Non-pigmented ciliary epithelial cell (primary cell): ENCODE measurements at regions not wholly inside any gene's neighbourhood (a gene's known extent, or its start where the extent isn't known, plus 50 kb on each side); places are given as distances from the start of the nearest gene placed in this dataset.
"Not testable (repeated sequence)": the region's sequence is repeated elsewhere in the genome, so short reads cannot be mapped to it uniquely, and the experiment has no call there.

Experiments used
- DNase-seq: peaks from one replicate; pipeline ENCODE4 v3.0.0-alpha.2; 2010; ENCODE audit warnings: low read depth

GRCh38 chr18:65282096-65282495, 468.7 kb upstream of the CDH7 start:
- no peak for DNase-seq

DNA sequence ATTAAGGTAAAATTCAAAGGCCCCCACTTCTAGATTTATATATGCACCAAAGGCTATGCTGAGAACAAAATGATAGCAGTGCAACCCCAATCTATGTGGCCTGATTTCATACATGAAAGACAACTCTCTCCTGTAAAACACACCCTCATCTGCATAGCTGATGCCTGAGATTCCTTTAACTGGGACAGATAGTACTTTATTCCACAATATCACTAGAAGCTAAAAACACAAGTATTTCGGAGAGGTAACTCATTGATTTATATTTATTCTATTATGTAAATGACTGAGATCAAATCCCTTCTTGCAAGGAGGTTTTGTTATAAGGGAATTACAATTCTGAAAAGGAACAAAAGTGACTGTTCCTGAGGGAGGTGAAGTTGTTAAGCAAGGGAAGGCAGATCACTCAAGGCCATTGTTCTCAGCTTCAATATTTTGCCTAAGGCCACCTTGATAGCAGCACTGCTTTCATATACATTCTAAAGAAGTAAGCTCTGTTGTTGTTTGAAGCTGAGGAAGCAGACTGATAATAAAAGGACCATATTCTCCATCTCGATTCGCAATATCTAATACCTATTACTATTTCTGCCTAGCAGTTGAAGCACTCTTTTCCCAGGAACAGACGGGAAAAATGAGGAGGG, 471.0 kb upstream of the CDH7 start:
- no peak for DNase-seq

- no peak for DNase-seq
Observed at GRCh38 chr18:65278939-65279667, 471.7 kb upstream of the CDH7 start.

GRCh38 chr18:65269375-65269774, 481.4 kb upstream of the CDH7 start:
- DNase-seq = no peak

- DNase-seq = no peak
Observed at GRCh38 chr18:65265761-65266160, 485.1 kb upstream of the CDH7 start.

DNA sequence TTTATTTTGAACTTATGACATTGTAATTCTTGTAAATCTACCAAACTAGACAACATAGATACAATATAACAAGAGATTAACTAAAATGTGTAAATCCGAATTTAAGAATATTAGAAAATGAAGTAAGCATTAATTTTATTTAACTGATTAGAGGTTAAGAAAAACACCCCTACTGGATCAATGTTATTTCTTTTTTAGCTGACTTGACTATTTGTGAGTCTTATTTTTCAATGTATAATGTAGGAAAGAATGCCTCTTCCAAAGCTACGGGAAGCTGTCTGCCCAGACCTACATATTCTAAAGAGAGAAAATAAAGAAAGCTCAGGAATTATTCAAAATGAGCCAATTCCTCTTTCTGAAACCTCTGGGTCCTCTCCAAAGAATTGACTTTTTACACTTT, 490.8 kb upstream of the CDH7 start:
- DNase-seq = no peak

DNA sequence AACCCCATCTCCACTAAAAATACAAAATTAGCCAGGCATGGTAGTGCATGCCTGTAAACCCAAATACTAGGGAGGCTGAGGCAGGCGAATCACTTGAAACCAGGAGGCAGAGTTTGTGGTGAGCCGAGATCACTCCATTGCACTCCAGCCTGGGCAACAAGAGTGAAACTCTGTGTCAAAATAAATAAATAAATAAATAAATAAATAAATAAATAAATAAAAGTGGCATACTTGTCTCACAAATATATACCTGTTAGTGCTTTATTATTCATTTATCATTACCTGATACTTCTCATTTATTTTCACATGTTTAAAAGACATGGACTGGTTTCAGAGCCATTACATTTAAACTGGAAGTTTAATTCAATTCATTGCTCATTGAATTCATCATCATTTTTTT, 491.4 kb upstream of the CDH7 start:
- DNase-seq = no peak

DNA sequence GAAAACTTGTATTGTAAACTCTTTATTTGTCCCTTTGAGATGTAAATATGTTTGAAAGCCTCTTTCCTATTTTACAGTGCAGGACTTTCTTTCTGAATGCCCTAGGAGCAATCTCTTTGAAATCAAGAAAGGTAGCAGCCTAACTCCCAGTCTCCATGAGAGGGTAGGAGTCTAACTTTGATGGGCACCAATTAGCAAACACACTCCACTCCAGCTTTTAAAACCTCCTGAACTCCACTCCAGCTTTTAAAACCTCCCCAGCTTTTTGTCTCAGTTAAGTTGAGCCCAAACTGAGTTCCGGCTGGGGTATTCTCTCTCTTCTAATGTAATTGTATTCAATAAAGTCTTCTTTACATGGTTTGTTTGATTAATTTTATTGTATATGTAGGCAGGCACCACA, 493.7 kb upstream of the CDH7 start:
- DNase-seq = no peak

DNA sequence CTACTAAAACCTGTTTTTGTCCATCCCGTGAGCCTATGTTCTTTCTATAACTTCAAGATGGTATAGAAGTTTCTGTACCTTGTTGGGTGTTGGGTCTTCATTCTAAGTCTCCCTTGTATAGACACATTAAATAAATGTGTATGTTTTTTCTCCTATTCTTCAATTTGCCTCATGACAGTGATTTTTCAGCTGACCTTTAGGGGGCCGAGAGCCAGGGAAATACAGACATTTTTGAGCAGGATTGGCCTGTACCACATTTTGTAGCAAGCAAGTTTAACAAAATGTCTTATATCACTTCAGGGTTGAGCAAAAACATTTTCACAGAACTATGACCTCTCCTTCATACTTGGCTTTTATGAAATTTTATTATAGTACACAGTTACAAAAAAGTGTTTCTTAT, 495.4 kb upstream of the CDH7 start:
- no peak for DNase-seq

GRCh38 chr18:65239787-65240186, 511.0 kb upstream of the CDH7 start:
- no peak for DNase-seq

DNA sequence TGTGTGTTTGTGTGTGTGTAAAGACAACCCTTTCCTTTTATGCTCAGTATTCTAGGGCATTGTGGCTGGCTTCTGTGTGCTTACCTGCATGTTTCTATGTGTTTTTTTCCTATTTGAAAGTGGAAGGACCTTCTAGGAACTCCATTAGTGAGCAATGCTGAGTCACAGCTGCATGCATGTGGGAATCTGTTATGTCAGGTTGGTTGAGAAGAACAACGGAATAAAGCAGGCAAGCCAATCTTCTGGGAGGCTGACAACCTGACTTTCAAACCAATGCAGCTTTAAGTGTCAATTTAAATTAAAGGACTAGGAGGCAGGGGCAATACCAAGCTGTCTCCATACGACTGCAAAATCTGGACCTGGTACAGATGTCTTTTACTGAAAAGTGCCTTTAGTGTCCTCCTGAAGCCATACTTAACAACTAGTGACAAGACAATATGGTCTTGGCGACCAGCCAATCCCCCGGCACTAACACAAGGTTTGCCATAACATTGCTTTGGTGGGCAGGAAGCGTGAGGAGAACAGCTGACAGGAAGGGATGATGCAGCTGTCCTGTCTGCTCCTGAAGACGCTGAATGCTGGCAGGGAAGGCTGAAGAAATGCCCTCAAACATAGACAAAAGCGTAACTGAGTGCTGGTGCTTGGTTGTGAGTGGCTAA, 514.7 kb upstream of the CDH7 start:
- DNase-seq = peak; percentile 19

- DNase-seq = no peak
Observed at GRCh38 chr18:65230311-65230710, 520.5 kb upstream of the CDH7 start.

DNA sequence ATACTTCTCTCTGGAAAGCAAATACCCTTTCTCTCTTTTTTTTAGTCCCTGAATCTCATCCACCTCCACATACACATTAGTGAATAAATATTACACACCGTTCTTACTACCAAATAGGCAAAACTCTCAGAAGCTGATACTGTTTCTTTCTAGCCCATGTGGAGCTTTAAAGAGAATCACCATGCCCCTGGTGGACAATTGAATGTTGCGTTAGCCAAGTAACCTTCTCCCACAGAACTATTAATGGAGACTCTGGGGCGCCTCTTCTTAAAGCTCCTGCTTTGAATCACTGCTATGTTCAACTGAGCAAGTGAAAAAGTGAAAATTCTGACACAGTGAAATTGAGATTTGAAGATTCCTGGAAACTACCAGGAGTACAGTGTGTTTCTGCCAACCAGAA, 522.8 kb upstream of the CDH7 start:
- no peak for DNase-seq

DNA sequence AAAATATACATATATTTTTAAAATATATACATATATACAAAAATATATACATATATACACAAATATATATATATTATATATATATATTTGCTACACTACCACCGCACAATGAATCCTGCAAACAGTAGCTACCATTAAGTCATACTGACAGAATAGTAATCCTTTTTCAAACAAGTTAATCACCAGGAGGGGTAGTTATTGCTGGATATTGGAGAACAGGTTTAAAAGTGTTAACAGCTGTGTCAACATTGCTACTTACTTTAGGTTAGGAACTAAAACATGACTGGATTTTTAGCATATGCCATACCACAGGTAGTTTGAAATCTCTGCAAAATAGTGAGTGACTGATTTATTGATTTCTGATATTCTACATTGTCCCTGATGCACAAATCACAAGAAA, 529.1 kb upstream of the CDH7 start:
- no peak for DNase-seq

- DNase-seq = no peak
Observed at GRCh38 chr18:65221115-65221514, 529.7 kb upstream of the CDH7 start.

- no peak for DNase-seq
Observed at GRCh38 chr18:65215865-65216466, 534.8 kb upstream of the CDH7 start.

DNA sequence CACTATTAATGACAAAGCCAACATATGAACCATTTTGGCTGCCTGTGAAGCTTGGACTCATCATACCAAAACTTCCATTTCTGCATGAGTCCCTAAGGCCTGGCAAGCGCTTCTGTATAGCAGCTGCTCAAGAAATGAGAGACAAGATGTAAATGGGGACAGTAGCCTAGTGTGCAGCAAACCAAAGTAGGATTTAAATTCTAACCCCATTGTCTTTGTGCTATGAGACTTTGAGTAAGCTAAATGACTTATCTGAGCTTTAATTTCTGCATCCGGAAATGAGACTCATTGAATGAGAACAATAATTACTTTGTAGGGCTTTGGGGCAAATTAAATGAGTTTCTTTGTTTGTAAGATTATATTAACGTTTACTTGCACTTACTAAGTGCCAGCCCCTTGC, 536.4 kb upstream of the CDH7 start:
- DNase-seq = no peak

DNA sequence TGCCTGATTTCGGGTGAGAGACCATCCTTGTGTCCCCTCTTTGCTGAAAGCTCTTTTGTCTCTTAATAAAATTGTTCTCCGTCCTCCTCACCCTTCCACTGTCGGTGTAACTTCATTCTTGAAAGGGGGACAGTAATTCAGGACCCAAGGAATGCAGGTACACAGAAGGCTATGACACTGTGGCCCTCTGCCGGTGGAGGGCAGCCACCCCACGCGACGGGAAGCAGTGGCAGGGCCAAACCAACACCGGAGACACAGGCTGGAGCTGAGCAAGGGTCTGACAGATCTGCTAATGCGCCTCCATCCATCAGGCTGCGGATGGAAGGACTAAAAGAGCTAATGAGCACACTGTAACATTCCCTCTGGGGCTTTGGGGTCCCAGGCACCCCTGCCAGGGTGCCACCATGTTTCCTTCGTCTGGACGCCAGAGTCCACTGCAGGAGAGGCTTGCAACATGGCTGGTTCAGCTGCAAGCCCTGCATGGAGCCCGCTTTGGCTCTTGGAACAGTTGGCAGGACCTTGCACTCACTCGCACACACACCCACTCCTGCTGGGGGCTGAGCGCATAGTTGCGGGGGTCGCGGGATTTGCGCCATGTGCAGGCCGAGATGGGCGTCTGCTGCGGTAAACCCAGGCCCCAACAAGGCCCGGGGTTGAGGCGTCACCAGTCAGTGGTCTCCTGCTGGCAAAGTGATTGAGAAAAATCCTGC, 544.1 kb upstream of the CDH7 start:
- no peak for DNase-seq

DNA sequence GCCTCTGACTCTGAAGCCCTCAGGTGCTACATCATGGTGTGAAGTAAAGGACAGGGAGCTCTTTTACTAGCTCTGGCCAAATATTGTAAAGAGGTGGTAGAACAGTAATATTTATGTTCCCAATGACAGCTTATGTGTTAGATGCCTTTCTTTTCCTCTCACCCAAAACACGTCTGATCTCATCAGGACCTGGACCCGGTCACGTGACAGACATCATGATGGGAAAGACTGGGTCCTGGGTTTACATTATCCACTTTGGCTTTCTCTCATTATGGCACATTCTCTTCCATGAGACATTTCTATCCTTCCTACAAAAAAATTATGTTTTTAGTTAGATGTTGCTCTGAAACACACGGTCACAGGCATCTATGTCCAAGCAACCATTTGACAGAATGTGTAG, 548.7 kb upstream of the CDH7 start:
- DNase-seq = no peak

DNA sequence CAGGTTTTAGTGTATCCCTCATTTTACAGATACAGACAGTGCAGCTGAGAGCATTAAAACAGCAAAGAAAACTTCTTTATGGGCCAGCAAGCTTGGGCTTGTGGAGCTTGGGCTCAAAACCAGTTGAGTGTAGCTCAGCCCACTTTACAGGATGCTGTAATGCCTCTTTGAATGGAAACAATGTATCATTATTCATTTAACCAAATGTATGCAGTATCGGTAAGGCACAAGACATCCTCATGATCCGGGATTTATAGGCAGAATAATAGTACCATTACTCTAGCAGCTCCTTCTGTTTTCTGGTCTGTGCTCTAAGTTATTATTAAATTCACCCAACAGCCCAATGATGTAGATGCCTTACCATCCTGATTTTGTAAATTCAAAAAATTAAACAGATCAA, 575.1 kb upstream of the CDH7 start:
- no peak for DNase-seq

DNA sequence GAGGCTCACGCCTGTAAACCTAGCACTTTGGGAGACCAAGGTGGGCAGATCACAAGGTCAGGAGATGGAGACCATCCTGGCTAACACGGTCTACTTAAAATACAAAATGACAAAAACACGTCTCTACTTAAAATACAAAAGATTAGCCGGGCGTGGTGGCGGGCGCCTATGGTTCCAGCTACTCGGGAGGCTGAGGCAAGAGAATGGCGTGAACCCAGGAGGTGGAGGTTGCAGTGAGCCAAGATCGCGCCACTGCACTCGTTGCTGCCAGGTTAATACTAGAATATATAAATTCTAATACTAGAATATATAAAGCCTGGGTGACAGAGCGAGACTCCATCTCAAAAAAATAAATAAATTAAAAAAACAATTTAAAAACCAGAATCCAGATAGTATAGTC, 588.7 kb upstream of the CDH7 start:
- not testable (repeated sequence) for DNase-seq

GRCh38 chr18:65146482-65147021, 604.3 kb upstream of the CDH7 start:
- no peak for DNase-seq
